HG03432 (cell line): ENCODE measurements at regions not wholly inside any gene's neighbourhood (a gene's known extent, or its start where the extent isn't known, plus 50 kb on each side); places are given as distances from the start of the nearest gene placed in this dataset.

ENCODE experiments used
- ATAC-seq: cut with Tn5 transposase; IDR thresholded peaks from one replicate; pipeline ENCODE4 v1.9.1; 2021; ENCODE audit warnings: mild to moderate bottlenecking, moderate library complexity; ENCODE audit not compliant: unreplicated experiment

DNA sequence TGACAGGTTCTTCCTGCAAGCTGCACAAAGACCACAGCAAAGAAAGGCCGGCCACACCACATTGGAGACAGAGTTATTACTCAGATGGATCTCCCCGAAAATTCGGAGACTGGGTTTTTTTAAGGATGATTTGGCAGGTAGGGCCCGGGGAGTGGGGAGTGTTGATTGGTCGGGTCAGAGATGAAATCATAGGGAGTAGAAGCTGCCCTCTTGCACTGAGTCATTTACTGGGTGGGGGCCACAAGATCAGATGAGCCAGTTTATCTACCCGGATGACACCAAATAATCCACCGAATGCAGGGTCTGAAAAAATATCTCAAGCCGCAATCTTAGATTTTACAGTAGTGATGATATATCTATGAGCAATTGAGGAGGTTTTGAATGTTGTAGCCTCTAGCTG is 401.8 kb upstream of the FAT3 start:
- no peak for ATAC-seq

DNA sequence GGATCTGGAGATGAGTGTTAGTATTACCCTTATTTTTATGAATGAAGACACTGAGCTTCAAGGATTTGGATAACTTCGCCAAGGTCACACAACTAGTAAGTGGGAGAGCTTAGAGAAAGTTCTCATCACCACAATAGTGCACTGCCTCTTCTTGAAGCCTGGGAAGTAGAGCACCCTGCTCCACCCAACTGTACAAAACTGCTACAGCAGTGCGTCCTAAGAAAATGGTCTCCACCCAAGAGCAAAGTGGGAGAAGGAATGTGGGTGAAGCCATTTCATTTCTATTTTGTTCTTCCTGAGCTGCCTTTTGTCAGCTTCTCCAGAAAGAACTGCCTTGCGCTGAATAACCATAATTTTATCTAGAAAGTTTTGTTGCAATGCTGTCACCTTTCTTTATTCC is 403.9 kb upstream of the FAT3 start:
- no peak for ATAC-seq

DNA sequence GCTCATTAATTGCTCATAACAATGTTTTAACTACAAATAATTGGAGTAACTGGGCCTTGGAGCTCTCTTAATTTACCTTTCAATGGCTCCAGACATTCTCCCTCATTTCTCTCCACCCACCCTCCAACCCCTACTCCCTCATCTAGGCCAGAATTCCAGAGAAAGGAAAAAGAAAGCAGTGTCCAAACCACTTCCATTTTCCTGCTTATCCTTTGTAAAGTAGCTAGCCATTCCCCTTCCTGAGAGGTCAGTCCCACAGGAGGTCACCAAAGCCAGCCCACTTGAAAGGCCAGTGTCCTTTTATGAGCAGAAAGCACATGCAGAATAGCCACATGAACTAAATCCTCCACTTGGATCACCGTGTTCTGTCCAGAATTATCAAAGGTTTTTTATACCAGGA is 404.8 kb upstream of the FAT3 start:
- no peak for ATAC-seq

GRCh38 chr11:91819195-91819594 is 405.4 kb upstream of the FAT3 start:
- no peak for ATAC-seq

DNA sequence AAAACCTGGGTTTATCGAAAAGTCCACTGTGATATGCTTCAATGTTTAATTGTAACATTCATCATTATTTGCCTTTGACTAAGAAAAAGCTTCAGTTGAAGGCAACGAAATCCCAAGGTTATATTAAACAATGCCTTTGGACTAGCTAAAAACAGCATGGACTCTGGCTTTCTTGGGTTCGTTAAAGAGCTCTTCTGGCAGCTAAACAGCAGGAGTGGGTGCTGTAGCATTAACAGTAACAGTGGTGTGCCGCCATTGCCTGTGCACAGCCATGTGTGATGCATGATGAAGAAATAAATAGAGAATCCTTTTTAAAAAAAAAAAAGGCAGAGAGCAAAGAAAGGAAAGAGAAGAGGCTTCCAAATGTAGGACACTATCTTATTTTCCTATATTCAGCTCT is 406.6 kb upstream of the FAT3 start:
- ATAC-seq = no peak

GRCh38 chr11:91813263-91813662 is 411.4 kb upstream of the FAT3 start:
- no peak for ATAC-seq

DNA sequence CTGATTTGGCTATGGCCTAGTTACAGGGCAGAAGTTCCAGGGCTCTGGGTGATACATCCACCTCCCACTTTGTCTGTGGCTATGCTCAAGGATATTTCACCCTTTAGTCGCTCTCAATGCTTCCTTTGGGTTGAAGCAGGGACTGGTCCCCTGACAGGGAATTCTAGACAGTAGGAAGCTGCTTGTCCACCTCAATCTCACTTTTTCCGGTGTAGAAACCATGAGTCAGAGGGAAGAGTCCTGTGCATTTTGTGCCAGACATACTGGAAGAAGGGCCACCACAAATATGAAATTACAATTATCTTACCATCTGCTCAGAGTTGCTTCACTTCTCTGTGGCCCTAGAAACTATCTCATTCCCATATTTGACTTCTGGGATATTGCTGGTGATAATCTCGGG is 413.7 kb upstream of the FAT3 start:
- no peak for ATAC-seq

- ATAC-seq = no peak
These were observed 419.3 kb upstream of the FAT3 start for GRCh38 chr11:91805293-91805692.

DNA sequence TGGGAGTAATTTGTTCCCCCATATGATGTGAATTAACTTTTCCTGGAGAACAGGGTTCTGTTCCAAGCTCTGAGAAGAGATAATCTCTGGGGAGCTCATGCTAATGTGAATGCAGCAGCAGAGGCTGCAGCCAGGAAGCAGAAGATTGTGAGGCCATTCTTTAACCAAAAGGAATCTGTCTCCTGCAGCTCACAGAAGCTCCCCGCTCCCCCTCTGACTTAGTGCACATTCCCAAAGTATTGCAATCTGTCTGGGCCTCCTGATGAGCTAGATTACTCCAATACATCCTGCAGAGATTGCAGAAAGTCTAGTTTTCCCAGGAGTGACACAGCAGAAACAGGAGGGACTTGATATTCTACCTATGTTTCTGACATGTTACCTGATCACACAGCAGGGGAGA is 420.6 kb upstream of the FAT3 start:
- no peak for ATAC-seq

- no peak for ATAC-seq
These were observed 422.1 kb upstream of the FAT3 start for GRCh38 chr11:91802475-91802874.

- no peak for ATAC-seq
These were observed 424.3 kb upstream of the FAT3 start for GRCh38 chr11:91800208-91800914.

DNA sequence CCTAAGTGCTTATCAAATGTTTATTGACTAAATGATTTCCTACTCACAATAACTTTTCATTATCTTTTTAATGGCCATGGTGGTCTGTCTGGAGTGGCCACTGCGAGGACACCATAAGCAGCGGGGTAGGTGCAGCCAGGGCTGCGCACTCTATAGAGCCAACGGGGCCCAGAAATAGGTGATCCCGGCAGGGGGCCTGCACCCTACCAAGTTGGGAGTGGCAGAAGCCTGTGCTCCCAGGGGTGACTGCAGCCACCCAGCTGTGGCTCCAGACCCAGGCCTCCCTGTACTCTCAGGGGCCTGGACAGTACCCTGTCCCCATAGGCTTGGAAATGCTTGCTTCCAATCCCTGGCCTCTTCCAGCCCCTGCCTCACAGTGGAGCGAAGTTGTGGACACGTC is 426.4 kb upstream of the FAT3 start:
- no peak for ATAC-seq

DNA sequence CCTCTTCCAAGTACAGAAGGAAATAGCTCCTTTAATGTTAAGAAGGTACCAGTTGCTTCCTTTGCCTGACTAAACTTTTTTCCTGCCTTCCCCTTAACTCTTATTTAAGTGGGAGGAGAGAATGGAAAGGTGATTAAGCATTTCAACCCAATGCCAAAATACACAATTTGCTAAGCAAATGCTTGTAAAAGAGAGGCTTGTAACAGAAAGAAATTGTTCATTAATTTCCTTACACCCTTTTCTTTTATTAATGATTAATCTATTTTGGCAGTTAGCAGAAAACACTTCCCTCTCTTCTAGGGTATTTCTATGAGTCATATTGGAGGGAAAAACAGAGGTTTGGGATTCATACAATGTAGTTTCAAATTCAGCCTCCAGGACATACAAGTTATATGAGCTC is 427.6 kb upstream of the FAT3 start:
- ATAC-seq = no peak

DNA sequence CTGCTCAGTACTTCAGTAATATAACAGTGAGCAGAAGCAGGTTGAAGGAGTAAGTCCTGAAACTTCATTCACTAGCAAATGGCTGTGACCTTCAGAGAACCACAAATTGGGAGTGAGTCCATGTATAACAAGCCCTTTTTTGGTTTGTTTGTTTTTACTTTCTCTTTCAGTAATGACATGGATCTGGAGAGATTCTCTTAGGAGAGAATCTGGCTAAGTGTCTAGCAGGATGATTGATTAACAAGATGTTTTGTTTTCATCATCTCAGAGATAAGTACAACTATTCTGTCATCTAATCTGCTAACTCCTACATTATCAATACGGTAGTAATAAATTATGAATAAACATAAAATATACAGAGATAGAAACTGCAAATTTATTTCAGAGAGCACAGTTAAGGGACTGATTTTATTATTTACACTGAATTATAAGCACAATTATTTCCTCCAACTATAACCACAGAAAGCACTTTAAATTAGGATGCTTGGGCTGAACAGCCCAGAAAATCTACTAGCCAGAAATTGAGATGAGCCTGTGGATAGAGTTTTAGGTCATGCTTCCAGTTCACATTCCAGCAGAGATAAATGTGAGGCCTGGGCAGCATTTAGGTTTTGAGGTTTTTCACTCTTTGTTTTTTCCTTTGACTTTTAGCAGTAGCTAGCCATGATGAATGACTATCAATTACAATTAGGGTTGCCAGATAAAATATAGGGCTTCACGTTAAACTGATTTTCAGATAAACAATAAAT is 429.3 kb upstream of the FAT3 start:
- no peak for ATAC-seq

GRCh38 chr11:91794146-91794545 is 430.5 kb upstream of the FAT3 start:
- ATAC-seq = no peak

- ATAC-seq = no peak
These were observed 431.8 kb upstream of the FAT3 start for GRCh38 chr11:91792779-91793262.

DNA sequence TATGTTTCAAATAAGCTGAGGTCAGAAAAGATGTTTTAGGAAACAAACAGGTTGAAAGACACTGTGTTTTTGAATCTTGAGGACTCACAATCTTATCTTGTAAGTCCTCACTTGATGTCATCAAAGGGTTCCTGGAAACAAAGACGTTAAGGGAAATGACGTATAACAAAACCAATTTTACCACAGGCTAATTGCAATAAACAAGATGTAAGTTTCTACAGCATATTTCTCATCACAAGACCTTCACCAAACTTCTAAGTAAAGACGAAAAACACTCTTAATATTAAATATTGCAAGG is 433.5 kb upstream of the FAT3 start:
- ATAC-seq = no peak

GRCh38 chr11:91790346-91791170 is 434.1 kb upstream of the FAT3 start:
- ATAC-seq = no peak

- ATAC-seq = no peak
These were observed 435.9 kb upstream of the FAT3 start for GRCh38 chr11:91788764-91789163.

DNA sequence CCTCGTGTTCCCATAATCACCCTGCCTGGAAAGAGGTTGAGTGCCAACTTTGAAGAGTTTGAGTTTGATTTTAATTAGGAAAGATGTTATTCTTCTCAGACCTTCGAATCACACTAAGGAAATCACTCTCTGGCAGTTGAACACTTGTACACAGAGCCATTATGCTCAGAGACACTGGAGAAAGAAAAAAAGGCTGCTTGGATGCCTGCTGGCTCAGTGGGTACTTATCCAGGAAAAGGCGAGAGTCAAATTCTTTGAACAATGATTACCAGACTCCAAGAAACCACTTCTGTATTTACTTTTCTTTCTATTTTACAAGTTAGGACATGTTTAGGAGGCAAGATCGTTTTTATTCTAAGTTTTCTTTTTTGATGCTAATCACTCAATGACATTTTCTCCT is 438.5 kb upstream of the FAT3 start:
- no peak for ATAC-seq

DNA sequence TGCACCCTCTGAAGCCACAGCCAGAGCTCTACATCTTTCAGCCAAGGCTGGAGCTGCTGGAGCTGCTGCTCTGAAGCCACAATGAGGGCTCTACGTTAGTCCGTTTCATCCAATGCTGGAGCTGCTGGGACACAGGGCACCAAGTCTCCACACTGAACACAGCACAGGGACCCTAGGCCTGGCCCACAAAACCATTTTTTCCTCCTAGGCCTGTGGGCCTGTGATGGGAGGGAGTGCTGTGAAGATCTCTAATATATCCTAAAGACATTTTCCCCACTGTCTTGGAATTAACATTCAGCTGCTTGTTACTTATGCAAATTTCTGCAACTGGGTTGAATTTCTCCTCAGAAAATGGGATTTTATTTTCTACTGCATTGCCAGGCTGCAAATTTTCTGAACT is 441.4 kb upstream of the FAT3 start:
- no peak for ATAC-seq

DNA sequence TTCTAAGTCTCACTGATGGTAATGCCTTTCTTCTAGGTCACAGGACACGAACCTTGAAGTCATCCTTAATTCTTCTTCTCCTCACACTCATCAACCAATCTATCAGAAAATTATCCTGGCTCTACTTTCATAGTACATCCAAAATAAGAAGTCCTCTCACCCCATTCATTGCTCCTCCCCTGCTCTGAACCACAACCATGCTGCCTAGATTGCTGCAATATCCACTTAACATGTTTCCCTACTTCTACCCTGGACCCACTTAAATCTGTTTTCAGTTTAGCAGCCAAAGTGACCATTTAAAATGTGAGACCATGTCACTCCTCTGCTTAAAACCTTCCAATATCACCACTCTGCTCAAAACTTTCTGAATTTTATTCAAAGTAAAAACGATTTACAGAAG is 445.9 kb upstream of the FAT3 start:
- ATAC-seq = no peak
